Ovary (tissue), 7 donors: ENCODE measurements at regions not wholly inside any gene's neighbourhood (a gene's known extent, or its start where the extent isn't known, plus 50 kb on each side); places are given as distances from the start of the nearest gene placed in this dataset.

Source experiments
- DNase-seq, 5 donors: peaks; one replicate each; pipeline ENCODE4 v3.0.0-alpha.2; 2019 to 2020
- H3K27ac ChIP-seq, 2 donors: fragments of 200-600 bp; one replicate each; pipeline versions ENCODE4 v1.5.1 to v1.8.0; 2019 to 2022
- H3K27me3 ChIP-seq: fragments of 200-600 bp; one replicate; pipeline ENCODE4 v1.8.0; 2022
- H3K36me3 ChIP-seq: fragments of 200-600 bp; sonication (generic); one replicate; pipeline ENCODE4 v1.5.1; 2019
- H3K4me1 ChIP-seq: one replicate; pipeline ENCODE4 v1.8.1; 2013; ENCODE audit warnings: mild to moderate bottlenecking, moderate library complexity; ENCODE audit not compliant: insufficient read depth
- H3K4me3 ChIP-seq: fragments of 200-600 bp; sonication (generic); one replicate; pipeline ENCODE4 v1.5.1; 2017
- H3K9me3 ChIP-seq, 2 donors: fragments of 200-600 bp in 1 of 2; sonication (generic) in 1 of 2; one replicate each; pipeline versions ENCODE4 v1.5.1 to v1.8.1; 2013 to 2019; ENCODE audit warnings: mild to moderate bottlenecking in 1 of 2, moderate library complexity in 1 of 2
- CTCF ChIP-seq, 3 donors: fragments of 450-650 bp in 2 of 3; fragments of 200-600 bp in 1 of 3; IDR thresholded peaks; one replicate each; pipeline versions ENCODE4 v1.5.1 to v1.8.0; 2016 to 2022; ENCODE audit warnings: antibody characterized with exemption in 3 of 3, mild to moderate bottlenecking in 1 of 3
- EP300 ChIP-seq: sonication (generic); formaldehyde crosslinking; IDR thresholded peaks from one replicate; pipeline ENCODE4 v1.6.1; 2017; ENCODE audit warnings: antibody characterized with exemption
- POLR2A ChIP-seq: fragments of 450-650 bp; IDR thresholded peaks from one replicate; pipeline ENCODE4 v1.6.1; 2017; ENCODE audit warnings: antibody characterized with exemption, mild to moderate bottlenecking, moderate library complexity
- WGBS, 3 donors: extraction: QIAGEN DNeasy Blood & Tissue Kit in 1 of 3; methylation state at CpG; one replicate each; pipeline versions ENCODE4 v1.1.5 to v1.1.7; 2013 to 2017; 5-methylcytosine and 5-hydroxymethylcytosine counted together
- intact Hi-C, 4 donors: fragments of 100-400 bp; cut with DNase I; formaldehyde crosslinking; loops; one replicate each; pipeline versions ENCODE4 v1.11.0 to v1.15.1; 2022 to 2023
- donor health status: DM: no; HTN: no; CAD: no; lungs with moderate emphysema.
- donor health status: DM: no; HTN: no; CAD: no.
- donor health status: Bipolar disorder and iron deficiency.
- donor health status: DM: no; HTN: no; CAD: no.
- donor health status: DM: yes; HTN: yes; CAD: no.

DNA sequence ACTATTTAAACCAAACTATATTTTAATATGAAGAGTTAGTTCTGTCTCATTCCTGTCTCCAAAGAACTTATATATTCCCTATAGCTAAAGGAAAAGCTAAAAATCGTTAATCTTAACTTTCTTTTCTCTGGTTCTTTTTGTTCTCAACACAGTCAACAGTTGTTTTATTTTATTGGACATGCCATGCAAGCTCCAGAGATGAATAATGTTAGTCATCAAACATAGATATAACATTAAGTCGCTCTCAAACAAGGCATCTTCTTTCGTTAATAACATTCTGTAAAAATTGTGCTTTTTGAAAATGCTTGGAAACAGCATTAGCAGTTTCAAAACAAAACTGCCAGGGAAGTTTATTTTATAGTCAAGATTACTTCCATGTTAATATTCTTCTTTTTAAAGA, 117.9 kb upstream of the GPM6A start:
- no peaks in the 10 kb centered on the region for H3K27me3 ChIP-seq
- H3K36me3 ChIP-seq = no peaks in the 10 kb centered on the region
- no peaks in the 10 kb centered on the region for H3K9me3 ChIP-seq
- WGBS, 3 donors = 14 to 22% (median 16%) methylated on average over 3 of the region's 3 CpGs
- DNase-seq = no peak
- TF ChIP-seq CTCF (IDR thresholded peaks at IDR 0.05) (no peak), POLR2A (no peak), EP300 (no peak)
- no peak overlapping the region for H3K4me3 ChIP-seq
- no peak overlapping the region for H3K27ac ChIP-seq
- H3K4me1 ChIP-seq = no peaks in the 10 kb centered on the region
- intact Hi-C loops = no loop called here

DNA sequence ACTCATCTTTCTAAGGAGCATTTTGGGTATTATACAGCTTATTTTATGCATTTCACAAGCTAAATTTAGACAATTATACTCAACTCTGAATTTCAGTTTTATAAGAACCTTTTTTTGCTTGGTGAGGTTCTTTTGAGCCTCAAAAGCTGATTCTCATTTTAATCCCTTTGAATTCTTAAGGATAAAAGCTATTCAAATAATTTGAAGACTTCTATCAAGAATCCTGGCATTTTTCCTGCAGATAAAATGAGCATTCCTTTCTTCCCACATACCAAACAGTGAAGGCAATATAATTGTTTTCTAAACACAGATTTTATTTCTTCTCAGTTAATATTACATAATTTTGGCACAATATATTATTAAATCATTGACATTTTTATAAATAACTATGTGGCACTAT, 118.4 kb upstream of the GPM6A start:
- Histone ChIP-seq H3K36me3 (no peaks in the 10 kb centered on the region), H3K27me3 (no peaks in the 10 kb centered on the region), H3K4me3 (no peak overlapping the region), H3K9me3 (no peaks in the 10 kb centered on the region), H3K27ac (no peak overlapping the region), H3K4me1 (no peaks in the 10 kb centered on the region)
- intact Hi-C loops = no loop called here
- no peak for DNase-seq
- TF ChIP-seq POLR2A (no peak), CTCF (IDR thresholded peaks at IDR 0.05) (no peak), EP300 (no peak)

DNA sequence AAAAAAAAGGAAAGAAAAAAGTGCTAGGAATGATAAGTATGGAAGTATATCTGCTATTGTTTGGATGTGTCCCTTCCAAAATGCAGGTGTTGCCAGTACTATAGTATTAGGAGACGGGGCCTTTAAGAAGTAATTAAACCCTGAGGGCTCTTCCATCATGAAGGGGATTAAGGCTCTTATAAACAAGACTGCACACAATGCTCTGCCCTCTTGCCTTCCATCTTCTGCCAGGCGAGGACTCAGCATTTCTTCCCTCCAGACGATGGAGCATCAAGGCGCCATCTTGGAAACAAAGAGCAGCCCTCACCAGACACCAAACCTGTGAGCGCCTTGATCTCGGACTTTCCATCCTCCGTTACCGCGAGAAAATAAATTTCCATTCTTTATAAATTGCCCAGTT, 120.1 kb upstream of the GPM6A start:
- Histone ChIP-seq H3K4me1 (no peaks in the 10 kb centered on the region), H3K9me3 (no peaks in the 10 kb centered on the region), H3K36me3 (no peaks in the 10 kb centered on the region), H3K27ac (no peak overlapping the region), H3K27me3 (no peaks in the 10 kb centered on the region), H3K4me3 (no peak overlapping the region)
- TF ChIP-seq CTCF (IDR thresholded peaks at IDR 0.05) = no peak
- DNase-seq = no peak
- WGBS, 3 donors = 95 to 97% (median 96%) methylated on average over 9 of the region's 9 CpGs
- intact Hi-C loops = no loop called here

- no peak for TF ChIP-seq POLR2A
- TF ChIP-seq CTCF (IDR thresholded peaks at IDR 0.05) = no peak
- no peak for TF ChIP-seq EP300
- Histone ChIP-seq H3K4me3 (no peak overlapping the region), H3K4me1 (no peaks in the 10 kb centered on the region), H3K9me3 (no peaks in the 10 kb centered on the region), H3K27me3 (no peaks in the 10 kb centered on the region), H3K36me3 (no peaks in the 10 kb centered on the region), H3K27ac (no peak overlapping the region)
- DNase-seq = no peak
- 77 to 89% (median 87%) methylated on average over 3 of the region's 3 CpGs for WGBS, 3 donors
- intact Hi-C loops = no loop called here
These were observed 122.4 kb upstream of the GPM6A start for GRCh38 chr4:175934506-175934905.

- H3K4me3 ChIP-seq = no peak overlapping the region
- no peaks in the 10 kb centered on the region for H3K9me3 ChIP-seq
- no peaks in the 10 kb centered on the region for H3K4me1 ChIP-seq
- intact Hi-C loops = no loop called here
- no peaks in the 10 kb centered on the region for H3K36me3 ChIP-seq
- H3K27me3 ChIP-seq = no peaks in the 10 kb centered on the region
- H3K27ac ChIP-seq = no peak overlapping the region
- TF ChIP-seq POLR2A (no peak), EP300 (no peak)
- DNase-seq = no peak
These were observed 123.1 kb upstream of the GPM6A start for GRCh38 chr4:175935016-175935661.
